Large intestine (tissue), 3 donors: ENCODE measurements at regions not wholly inside any gene's neighbourhood (a gene's known extent, or its start where the extent isn't known, plus 50 kb on each side); places are given as distances from the start of the nearest gene placed in this dataset.
"Not testable (repeated sequence)": the region's sequence is repeated elsewhere in the genome, so short reads cannot be mapped to it uniquely, and the experiment has no call there.

ENCODE experiments used
- DNase-seq, 2 donors: peaks; one replicate each; pipeline versions ENCODE4 v3.0.0 to v3.0.0-alpha.2; 2013
- H3K27ac ChIP-seq: one replicate; pipeline ENCODE4 v1.5.1; 2013; ENCODE audit warnings: low read length
- H3K27me3 ChIP-seq: 2 replicates; pipeline ENCODE4 v1.6.1; 2013; ENCODE audit warnings: low read length; ENCODE audit not compliant: control insufficient read depth, insufficient read depth
- H3K36me3 ChIP-seq: 2 replicates; pipeline ENCODE4 v1.6.1; 2013; ENCODE audit warnings: low read length; ENCODE audit not compliant: control insufficient read depth, insufficient read depth
- H3K4me1 ChIP-seq: one replicate; pipeline ENCODE4 v1.6.1; 2013; ENCODE audit warnings: low read length; ENCODE audit not compliant: control insufficient read depth, insufficient read depth
- H3K4me3 ChIP-seq: one replicate; pipeline ENCODE4 v1.5.1; 2013; ENCODE audit warnings: low read length
- H3K9me3 ChIP-seq: one replicate; pipeline ENCODE4 v1.6.1; 2013; ENCODE audit warnings: mild to moderate bottlenecking, low read depth, low read length, moderate library complexity; ENCODE audit not compliant: control insufficient read depth
- WGBS: methylation state at CpG from one replicate; pipeline ENCODE4 v1.1.5; 2013; ENCODE audit warnings: low lambda C conversion rate; ENCODE audit not compliant: insufficient coverage; 5-methylcytosine and 5-hydroxymethylcytosine counted together

- no peaks in the 10 kb centered on the region for H3K36me3 ChIP-seq
- 100% methylated on average over 1 of the region's 1 CpG for WGBS
- H3K4me1 ChIP-seq, result no peaks in the 10 kb centered on the region
- no peaks in the 10 kb centered on the region for H3K27me3 ChIP-seq
- H3K27ac ChIP-seq, result no peak overlapping the region
- H3K4me3 ChIP-seq, result no peak overlapping the region
- DNase-seq, result no peak
- no peaks in the 10 kb centered on the region for H3K9me3 ChIP-seq
Observed at GRCh38 chr2:147001061-147001460, 843.8 kb upstream of the ACVR2A start.

- H3K4me3 ChIP-seq, H3K36me3 ChIP-seq, H3K4me1 ChIP-seq, H3K9me3 ChIP-seq, H3K27me3 ChIP-seq, H3K27ac ChIP-seq, DNase-seq: not testable (repeated sequence)
- no CpG with 5 or more reads among the region's 2 CpGs for WGBS
Observed at GRCh38 chr2:147000151-147000550, 844.7 kb upstream of the ACVR2A start.

- no peaks in the 10 kb centered on the region for H3K9me3 ChIP-seq
- no CpG with 5 or more reads among the region's 2 CpGs for WGBS
Observed at GRCh38 chr2:146997945-146998344, 846.9 kb upstream of the ACVR2A start.

GRCh38 chr2:146997488-146997887, 847.3 kb upstream of the ACVR2A start:
- Histone ChIP-seq H3K4me3 (no peak overlapping the region), H3K36me3 (no peaks in the 10 kb centered on the region), H3K4me1 (no peaks in the 10 kb centered on the region), H3K27ac (no peak overlapping the region), H3K9me3 (no peaks in the 10 kb centered on the region), H3K27me3 (no peaks in the 10 kb centered on the region)
- DNase-seq, result no peak

More at GRCh38 chr2:146997945-146998344, 846.9 kb upstream of the ACVR2A start:
- Histone ChIP-seq H3K36me3 (no peaks in the 10 kb centered on the region), H3K27me3 (no peaks in the 10 kb centered on the region), H3K27ac (no peak overlapping the region), H3K4me3 (no peak overlapping the region), H3K4me1 (no peaks in the 10 kb centered on the region)
- DNase-seq, result no peak

- H3K4me1 ChIP-seq, result no peaks in the 10 kb centered on the region
- H3K27ac ChIP-seq, result no peak overlapping the region
- no peak overlapping the region for H3K4me3 ChIP-seq
- no peak for DNase-seq
- no peaks in the 10 kb centered on the region for H3K27me3 ChIP-seq
- H3K36me3 ChIP-seq, result no peaks in the 10 kb centered on the region
- no peaks in the 10 kb centered on the region for H3K9me3 ChIP-seq
- 71% methylated on average over 1 of the region's 1 CpG for WGBS
Observed at GRCh38 chr2:146994246-146994645, 850.6 kb upstream of the ACVR2A start.

GRCh38 chr2:146992466-146992865, 852.4 kb upstream of the ACVR2A start:
- no peak overlapping the region for H3K4me3 ChIP-seq
- H3K9me3 ChIP-seq, result no peaks in the 10 kb centered on the region
- H3K4me1 ChIP-seq, result no peaks in the 10 kb centered on the region
- no peak overlapping the region for H3K27ac ChIP-seq
- H3K27me3 ChIP-seq, result no peaks in the 10 kb centered on the region
- no peaks in the 10 kb centered on the region for H3K36me3 ChIP-seq
- no peak for DNase-seq
- 100% methylated on average over 2 of the region's 2 CpGs for WGBS

- Histone ChIP-seq H3K27ac (no peak overlapping the region), H3K27me3 (no peaks in the 10 kb centered on the region), H3K9me3 (no peaks in the 10 kb centered on the region), H3K36me3 (no peaks in the 10 kb centered on the region), H3K4me1 (no peaks in the 10 kb centered on the region), H3K4me3 (no peak overlapping the region)
- no peak for DNase-seq
- 90% methylated on average over 2 of the region's 2 CpGs for WGBS
Observed at GRCh38 chr2:146992057-146992456, 852.8 kb upstream of the ACVR2A start.

- 70% methylated on average over 1 of the region's 6 CpGs for WGBS
- no peaks in the 10 kb centered on the region for H3K9me3 ChIP-seq
- no peaks in the 10 kb centered on the region for H3K36me3 ChIP-seq
- no peaks in the 10 kb centered on the region for H3K4me1 ChIP-seq
- H3K27ac ChIP-seq, result no peak overlapping the region
- H3K4me3 ChIP-seq, result no peak overlapping the region
- DNase-seq, result no peak
- H3K27me3 ChIP-seq, result no peaks in the 10 kb centered on the region
Observed at GRCh38 chr2:146990311-146991054, 854.3 kb upstream of the ACVR2A start.

GRCh38 chr2:146989741-146990140, 855.1 kb upstream of the ACVR2A start:
- no peaks in the 10 kb centered on the region for H3K36me3 ChIP-seq
- H3K4me1 ChIP-seq, result no peaks in the 10 kb centered on the region
- H3K27me3 ChIP-seq, result no peaks in the 10 kb centered on the region
- no peak overlapping the region for H3K4me3 ChIP-seq
- H3K9me3 ChIP-seq, result no peaks in the 10 kb centered on the region
- no peak for DNase-seq
- no CpG with 5 or more reads among the region's 1 CpG for WGBS
- H3K27ac ChIP-seq, result no peak overlapping the region

- no peaks in the 10 kb centered on the region for H3K36me3 ChIP-seq
- no peaks in the 10 kb centered on the region for H3K4me1 ChIP-seq
- no peaks in the 10 kb centered on the region for H3K9me3 ChIP-seq
- no peak overlapping the region for H3K4me3 ChIP-seq
- WGBS, result no CpG with 5 or more reads among the region's 2 CpGs
- DNase-seq, result no peak
- H3K27me3 ChIP-seq, result no peaks in the 10 kb centered on the region
- H3K27ac ChIP-seq, result no peak overlapping the region
Observed at GRCh38 chr2:146987996-146988395, 856.8 kb upstream of the ACVR2A start.

GRCh38 chr2:146986161-146986560, 858.7 kb upstream of the ACVR2A start:
- Histone ChIP-seq H3K4me1 (no peaks in the 10 kb centered on the region), H3K4me3 (no peak overlapping the region), H3K27me3 (no peaks in the 10 kb centered on the region), H3K36me3 (no peaks in the 10 kb centered on the region), H3K27ac (no peak overlapping the region), H3K9me3 (no peaks in the 10 kb centered on the region)
- no peak for DNase-seq
- 82% methylated on average over 2 of the region's 4 CpGs for WGBS
